ENCODE measurements at regions not wholly inside any gene's neighbourhood (a gene's known extent, or its start where the extent isn't known, plus 50 kb on each side); places are given as distances from the start of the nearest gene placed in this dataset.

DNA sequence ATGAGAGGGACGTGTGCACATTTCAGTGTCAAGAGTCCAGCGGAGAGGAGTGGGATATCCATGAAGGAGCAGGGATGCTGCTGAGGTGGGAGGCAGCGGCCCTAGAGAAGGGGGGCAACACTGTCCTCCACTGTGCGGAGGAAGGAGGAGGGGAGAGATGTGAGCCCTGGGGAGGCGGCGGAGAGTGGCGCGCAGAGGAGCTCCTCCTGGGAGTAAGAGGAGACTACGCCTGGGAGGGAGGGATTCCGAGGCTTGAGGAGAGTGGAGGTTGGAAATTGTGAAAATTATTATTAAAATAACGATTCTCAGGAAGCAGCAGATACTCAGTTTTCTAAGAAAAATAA, 142.7 kb downstream of the CEP57L1 start:
- no peak for TF ChIP-seq HOXC10 (CRISPR knock-in tag; IDR thresholded peaks at IDR 0.05)
- TF ChIP-seq ZNF433 (tag by site-specific recombination; IDR thresholded peaks at IDR 0.05; ENCODE audit: low read depth), result no peak
- no peak for TF ChIP-seq MYNN (tag by site-specific recombination; IDR thresholded peaks at IDR 0.05; ENCODE audit: borderline replicate concordance)
- TF ChIP-seq ZNF670 (tag by site-specific recombination; IDR thresholded peaks at IDR 0.05; ENCODE audit: low read depth), result no peak
- no peak for TF ChIP-seq ZSCAN23 (tag by site-specific recombination; IDR thresholded peaks at IDR 0.05)
- no peak for TF ChIP-seq ZNF549 (tag by site-specific recombination; IDR thresholded peaks at IDR 0.05)
- TF ChIP-seq ZNF623 (tag by site-specific recombination; IDR thresholded peaks at IDR 0.05), result no peak
- TF ChIP-seq ZNF23 (tag by site-specific recombination; IDR thresholded peaks at IDR 0.05; ENCODE audit: borderline replicate concordance), result no peak
- TF ChIP-seq ZNF175 (tag by site-specific recombination; IDR thresholded peaks at IDR 0.05), result no peak
- no peak for TF ChIP-seq ZNF223 (tag by site-specific recombination; IDR thresholded peaks at IDR 0.05)
- TF ChIP-seq, protein P1, sequence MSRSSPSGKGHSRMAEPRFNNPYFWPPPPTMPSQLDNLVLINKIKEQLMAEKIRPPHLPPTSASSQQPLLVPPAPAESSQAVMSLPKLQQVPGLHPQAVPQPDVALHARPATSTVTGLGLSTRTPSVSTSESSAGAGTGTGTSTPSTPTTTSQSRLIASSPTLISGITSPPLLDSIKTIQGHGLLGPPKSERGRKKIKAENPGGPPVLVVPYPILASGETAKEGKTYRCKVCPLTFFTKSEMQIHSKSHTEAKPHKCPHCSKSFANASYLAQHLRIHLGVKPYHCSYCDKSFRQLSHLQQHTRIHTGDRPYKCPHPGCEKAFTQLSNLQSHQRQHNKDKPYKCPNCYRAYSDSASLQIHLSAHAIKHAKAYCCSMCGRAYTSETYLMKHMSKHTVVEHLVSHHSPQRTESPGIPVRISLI (tag by site-specific recombination; IDR thresholded peaks at IDR 0.05), result no peak
- no peak for TF ChIP-seq SALL2 (tag by site-specific recombination; IDR thresholded peaks at IDR 0.05; ENCODE audit: borderline replicate concordance)
- no peak for TF ChIP-seq ZFP41 (tag by site-specific recombination; IDR thresholded peaks at IDR 0.05; ENCODE audit: borderline replicate concordance)
- TF ChIP-seq KLF9 (tag by site-specific recombination; IDR thresholded peaks at IDR 0.05; ENCODE audit: low read depth), result no peak
- TF ChIP-seq ZNF184 (tag by site-specific recombination; IDR thresholded peaks at IDR 0.05), result no peak
- TF ChIP-seq ZFHX2 (tag by site-specific recombination; conservative IDR thresholded peaks at IDR 0.05), result no peak
- TF ChIP-seq ZNF768 (tag by site-specific recombination; IDR thresholded peaks at IDR 0.05), result no peak
- TF ChIP-seq, protein P2, sequence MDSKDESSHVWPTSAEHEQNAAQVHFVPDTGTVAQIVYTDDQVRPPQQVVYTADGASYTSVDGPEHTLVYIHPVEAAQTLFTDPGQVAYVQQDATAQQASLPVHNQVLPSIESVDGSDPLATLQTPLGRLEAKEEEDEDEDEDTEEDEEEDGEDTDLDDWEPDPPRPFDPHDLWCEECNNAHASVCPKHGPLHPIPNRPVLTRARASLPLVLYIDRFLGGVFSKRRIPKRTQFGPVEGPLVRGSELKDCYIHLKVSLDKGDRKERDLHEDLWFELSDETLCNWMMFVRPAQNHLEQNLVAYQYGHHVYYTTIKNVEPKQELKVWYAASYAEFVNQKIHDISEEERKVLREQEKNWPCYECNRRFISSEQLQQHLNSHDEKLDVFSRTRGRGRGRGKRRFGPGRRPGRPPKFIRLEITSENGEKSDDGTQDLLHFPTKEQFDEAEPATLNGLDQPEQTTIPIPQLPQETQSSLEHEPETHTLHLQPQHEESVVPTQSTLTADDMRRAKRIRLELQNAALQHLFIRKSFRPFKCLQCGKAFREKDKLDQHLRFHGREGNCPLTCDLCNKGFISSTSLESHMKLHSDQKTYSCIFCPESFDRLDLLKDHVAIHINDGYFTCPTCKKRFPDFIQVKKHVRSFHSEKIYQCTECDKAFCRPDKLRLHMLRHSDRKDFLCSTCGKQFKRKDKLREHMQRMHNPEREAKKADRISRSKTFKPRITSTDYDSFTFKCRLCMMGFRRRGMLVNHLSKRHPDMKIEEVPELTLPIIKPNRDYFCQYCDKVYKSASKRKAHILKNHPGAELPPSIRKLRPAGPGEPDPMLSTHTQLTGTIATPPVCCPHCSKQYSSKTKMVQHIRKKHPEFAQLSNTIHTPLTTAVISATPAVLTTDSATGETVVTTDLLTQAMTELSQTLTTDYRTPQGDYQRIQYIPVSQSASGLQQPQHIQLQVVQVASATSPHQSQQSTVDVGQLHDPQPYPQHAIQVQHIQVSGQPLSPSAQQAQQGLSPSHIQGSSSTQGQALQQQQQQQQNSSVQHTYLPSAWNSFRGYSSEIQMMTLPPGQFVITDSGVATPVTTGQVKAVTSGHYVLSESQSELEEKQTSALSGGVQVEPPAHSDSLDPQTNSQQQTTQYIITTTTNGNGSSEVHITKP (tag by site-specific recombination; IDR thresholded peaks at IDR 0.05), result no peak
- H3K4me3 ChIP-seq (ENCODE audit: low read depth, low read length), result no peak overlapping the region
- CTCF ChIA-PET, result no interaction called here
- peaks cover 4% of the 10 kb centered on the region; the same call in 1 of the 2 replicates for H3K4me1 ChIP-seq (ENCODE audit: control insufficient read depth, insufficient read depth, low read length)
- no peaks in the 10 kb centered on the region for H3K36me3 ChIP-seq (ENCODE audit: control insufficient read depth in 2 of 2, insufficient read depth in 1 of 2, low read length in 2 of 2)
- POLR2A ChIA-PET, result no interaction called here
- no peaks in the 10 kb centered on the region for H3K9me3 ChIP-seq (ENCODE audit: control insufficient read depth, insufficient read depth, low read depth, low read length)
- H3K27ac ChIP-seq (ENCODE audit: extremely low read depth, low read depth, low read length), result no peak overlapping the region

DNA sequence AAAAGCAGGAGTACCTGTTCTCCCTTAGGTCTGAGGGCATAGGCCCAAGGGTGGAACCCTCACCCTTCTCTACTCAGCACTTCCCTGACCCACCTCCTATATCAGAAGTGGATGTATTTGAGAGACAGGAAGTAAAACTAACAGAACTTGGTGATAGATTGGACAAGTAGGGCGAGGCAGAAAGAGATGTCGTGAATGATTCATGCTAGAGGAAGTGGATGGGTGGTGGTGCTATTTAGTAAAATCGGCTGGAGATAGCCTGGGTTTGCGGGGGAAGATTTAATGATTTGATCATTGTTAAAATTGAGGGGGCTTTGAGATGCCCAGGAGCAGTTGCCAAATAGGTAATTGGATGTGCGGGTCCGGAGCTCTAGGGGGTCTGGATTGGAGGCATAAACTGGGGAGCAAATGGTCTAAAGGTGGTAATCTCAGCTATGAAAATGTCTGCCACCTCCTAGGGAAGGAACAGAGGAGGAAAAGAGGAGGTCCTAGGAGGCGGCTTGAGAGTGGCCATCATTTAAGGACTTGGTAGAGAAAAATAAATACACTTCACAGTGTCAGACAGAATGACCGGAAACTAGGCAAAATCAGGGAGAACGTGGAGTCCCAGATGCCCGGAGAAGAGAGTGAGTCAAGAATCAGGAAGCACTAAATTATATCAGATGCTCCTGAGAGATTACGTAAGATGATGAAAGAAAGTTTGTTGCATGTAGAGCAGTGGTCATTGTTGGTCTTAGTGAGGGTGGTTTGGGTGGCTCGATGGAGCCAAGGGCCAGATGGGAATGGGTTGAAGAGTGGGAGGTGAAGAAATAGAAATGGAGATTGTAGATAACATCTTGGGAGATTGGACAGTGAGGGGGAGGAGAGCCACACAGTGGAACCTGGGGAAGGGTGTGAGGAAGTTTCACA, 142.0 kb downstream of the CEP57L1 start:
- Histone ChIP-seq H3K4me3 (ENCODE audit: low read depth, low read length) (no peak overlapping the region), H3K9me3 (ENCODE audit: control insufficient read depth, insufficient read depth, low read depth, low read length) (no peaks in the 10 kb centered on the region), H3K4me1 (ENCODE audit: control insufficient read depth, insufficient read depth, low read length) (peaks cover 4% of the 10 kb centered on the region; the same call in 1 of the 2 replicates), H3K27ac (ENCODE audit: extremely low read depth, low read depth, low read length) (no peak overlapping the region), H3K36me3 (ENCODE audit: control insufficient read depth in 2 of 2, insufficient read depth in 1 of 2, low read length in 2 of 2) (no peaks in the 10 kb centered on the region)
- POLR2A ChIA-PET, result no interaction called here
- TF ChIP-seq ZNF747 (tag by site-specific recombination; IDR thresholded peaks at IDR 0.05) (no peak), EGR2 (tag by site-specific recombination; IDR thresholded peaks at IDR 0.05; ENCODE audit: low read depth) (peak; percentile 76), ZFHX2 (tag by site-specific recombination; conservative IDR thresholded peaks at IDR 0.05) (peak; percentile 50), SALL2 (tag by site-specific recombination; IDR thresholded peaks at IDR 0.05; ENCODE audit: borderline replicate concordance) (no peak)
- CTCF ChIA-PET, result interaction anchor here (0.6 kb wide), 1 partner anchor 975 kb away, joined by 3 read pairs; no protein-coding TSS in a partner anchor
